ENCODE measurements at regions not wholly inside any gene's neighbourhood (a gene's known extent, or its start where the extent isn't known, plus 50 kb on each side); places are given as distances from the start of the nearest gene placed in this dataset.

GRCh38 chr1:104488296-104489015 is 738.8 kb downstream of the AMY1C start:
- Histone ChIP-seq H4K20me1 (ENCODE audit: insufficient read depth, low read length) (no peaks in the 10 kb centered on the region), H2AFZ (ENCODE audit: low read depth, low read length) (peak overlapping the region; percentile 30; the same call in 1 of the 2 replicates), H3K4me3 (ENCODE audit: low read length) (no peak overlapping the region), H3K9me3 (ENCODE audit: insufficient read depth, low read length) (no peaks in the 10 kb centered on the region), H3K9ac (ENCODE audit: low read length) (no peak overlapping the region), H3K4me1 (ENCODE audit: low read length) (no peaks in the 10 kb centered on the region), H3K36me3 (replicated peaks; ENCODE audit: low read depth, low read length) (no peaks in the 10 kb centered on the region), H3K4me2 (ENCODE audit: low read length) (no peak overlapping the region), H3K27me3 (ENCODE audit: low read depth, low read length) (no peaks in the 10 kb centered on the region), H3K79me2 (ENCODE audit: low read length) (no peaks in the 10 kb centered on the region), H3K27ac (ENCODE audit: low read length) (no peak overlapping the region)
- TF ChIP-seq EZH2phosphoT487 (IDR thresholded peaks at IDR 0.05; ENCODE audit: low read depth) (no peak), CTCF (IDR thresholded peaks at IDR 0.05; ENCODE audit: low read depth, low read length) (no peak)

GRCh38 chr1:104526158-104526795 is 776.6 kb downstream of the AMY1C start:
- H3K9ac ChIP-seq (ENCODE audit: low read length), result no peak overlapping the region
- no peak for TF ChIP-seq EZH2phosphoT487 (IDR thresholded peaks at IDR 0.05; ENCODE audit: low read depth)
- no peak for TF ChIP-seq CTCF (IDR thresholded peaks at IDR 0.05; ENCODE audit: low read depth, low read length)
- H3K9me3 ChIP-seq (ENCODE audit: insufficient read depth, low read length), result no peaks in the 10 kb centered on the region
- no peaks in the 10 kb centered on the region for H3K79me2 ChIP-seq (ENCODE audit: low read length)
- H3K4me2 ChIP-seq (ENCODE audit: low read length), result no peak overlapping the region
- H3K36me3 ChIP-seq (replicated peaks; ENCODE audit: low read depth, low read length), result no peaks in the 10 kb centered on the region
- H3K4me3 ChIP-seq (ENCODE audit: low read length), result no peak overlapping the region
- no peak overlapping the region for H3K27ac ChIP-seq (ENCODE audit: low read length)
- no peak overlapping the region for H2AFZ ChIP-seq (ENCODE audit: low read depth, low read length)
- H4K20me1 ChIP-seq (ENCODE audit: insufficient read depth, low read length), result no peaks in the 10 kb centered on the region
- H3K27me3 ChIP-seq (ENCODE audit: low read depth, low read length), result no peaks in the 10 kb centered on the region
- no peaks in the 10 kb centered on the region for H3K4me1 ChIP-seq (ENCODE audit: low read length)

- H3K4me1 ChIP-seq (ENCODE audit: low read length), result no peaks in the 10 kb centered on the region
- no peak overlapping the region for H2AFZ ChIP-seq (ENCODE audit: low read depth, low read length)
- no peaks in the 10 kb centered on the region for H3K79me2 ChIP-seq (ENCODE audit: low read length)
- no peak overlapping the region for H3K4me3 ChIP-seq (ENCODE audit: low read length)
- H3K36me3 ChIP-seq (replicated peaks; ENCODE audit: low read depth, low read length), result no peaks in the 10 kb centered on the region
- no peak overlapping the region for H3K27ac ChIP-seq (ENCODE audit: low read length)
- H3K9ac ChIP-seq (ENCODE audit: low read length), result no peak overlapping the region
- TF ChIP-seq EZH2phosphoT487 (IDR thresholded peaks at IDR 0.05; ENCODE audit: low read depth), result no peak
- H3K4me2 ChIP-seq (ENCODE audit: low read length), result no peak overlapping the region
- no peaks in the 10 kb centered on the region for H3K27me3 ChIP-seq (ENCODE audit: low read depth, low read length)
- H4K20me1 ChIP-seq (ENCODE audit: insufficient read depth, low read length), result no peaks in the 10 kb centered on the region
- H3K9me3 ChIP-seq (ENCODE audit: insufficient read depth, low read length), result no peaks in the 10 kb centered on the region
Observed at GRCh38 chr1:104531990-104532389, 782.3 kb downstream of the AMY1C start.

GRCh38 chr1:104574620-104575019 is 824.9 kb downstream of the AMY1C start:
- H3K4me1 ChIP-seq (ENCODE audit: low read length), result no peaks in the 10 kb centered on the region
- H4K20me1 ChIP-seq (ENCODE audit: insufficient read depth, low read length), result no peaks in the 10 kb centered on the region
- no peak overlapping the region for H3K4me2 ChIP-seq (ENCODE audit: low read length)
- H3K79me2 ChIP-seq (ENCODE audit: low read length), result no peaks in the 10 kb centered on the region
- no peak overlapping the region for H3K4me3 ChIP-seq (ENCODE audit: low read length)
- no peak for TF ChIP-seq EZH2phosphoT487 (IDR thresholded peaks at IDR 0.05; ENCODE audit: low read depth)
- no peak overlapping the region for H3K27ac ChIP-seq (ENCODE audit: low read length)
- no peaks in the 10 kb centered on the region for H3K36me3 ChIP-seq (replicated peaks; ENCODE audit: low read depth, low read length)
- H2AFZ ChIP-seq (ENCODE audit: low read depth, low read length), result no peak overlapping the region
- no peaks in the 10 kb centered on the region for H3K27me3 ChIP-seq (ENCODE audit: low read depth, low read length)
- no peaks in the 10 kb centered on the region for H3K9me3 ChIP-seq (ENCODE audit: insufficient read depth, low read length)
- H3K9ac ChIP-seq (ENCODE audit: low read length), result no peak overlapping the region

- Histone ChIP-seq H3K9ac (ENCODE audit: low read length) (peak overlapping the region; percentile 70; the same call in 1 of the 2 replicates), H2AFZ (ENCODE audit: low read depth, low read length) (peak overlapping the region; percentile 91), H3K9me3 (ENCODE audit: insufficient read depth, low read length) (0 out of 2 replicates have a peak, but pooled peaks cover 3% of the 10 kb centered on the region), H3K4me3 (ENCODE audit: low read length) (peak overlapping the region; percentile 46), H3K27ac (ENCODE audit: low read length) (peak overlapping the region; percentile 100), H3K27me3 (ENCODE audit: low read depth, low read length) (no peaks in the 10 kb centered on the region), H4K20me1 (ENCODE audit: insufficient read depth, low read length) (no peaks in the 10 kb centered on the region), H3K79me2 (ENCODE audit: low read length) (no peaks in the 10 kb centered on the region), H3K4me2 (ENCODE audit: low read length) (peak overlapping the region; percentile 70), H3K36me3 (replicated peaks; ENCODE audit: low read depth, low read length) (peaks cover 17% of the 10 kb centered on the region), H3K4me1 (ENCODE audit: low read length) (peaks cover 29% of the 10 kb centered on the region)
- TF ChIP-seq CTCF (IDR thresholded peaks at IDR 0.05; ENCODE audit: low read depth, low read length) (no peak), EZH2phosphoT487 (IDR thresholded peaks at IDR 0.05; ENCODE audit: low read depth) (no peak)
Observed at GRCh38 chr1:104592926-104593325, 843.2 kb downstream of the AMY1C start.

Data from OCI-LY3 (cell line).